ENCODE measurements at regions not wholly inside any gene's neighbourhood (a gene's known extent, or its start where the extent isn't known, plus 50 kb on each side); places are given as distances from the start of the nearest gene placed in this dataset.

DNA sequence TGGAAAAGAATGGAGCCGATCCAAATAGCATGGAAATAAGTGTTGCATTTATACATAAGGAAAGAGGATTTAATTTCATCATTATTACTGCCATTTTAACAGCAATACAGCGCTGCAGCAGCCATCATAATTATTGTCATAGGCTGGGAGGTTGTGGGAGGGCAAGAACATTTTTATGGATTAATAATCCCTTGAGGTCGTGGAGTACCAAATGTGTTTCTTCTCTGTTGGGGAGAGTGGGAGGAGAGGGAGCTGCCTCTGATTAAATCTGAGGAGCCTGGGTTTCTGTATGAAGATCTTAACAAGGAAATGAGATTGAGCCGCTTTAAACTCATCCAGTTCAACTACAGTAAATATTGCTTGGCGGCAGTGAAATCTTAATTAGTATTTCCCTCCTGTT, 805.9 kb downstream of the PCDH17 start:
- Histone ChIP-seq H2BK12ac (ENCODE audit: insufficient read length, low read depth, low read length) (no peak overlapping the region), H3K9me3 (ENCODE audit: control insufficient read depth, low read depth, low read length) (no peaks in the 10 kb centered on the region), H3K23me2 (ENCODE audit: insufficient read length, low read depth, low read length, poor library complexity, severe bottlenecking) (peaks cover 2% of the 10 kb centered on the region), H3K9ac (ENCODE audit: extremely low read depth, insufficient read length, low read length) (no peak overlapping the region), H3K27me3 (ENCODE audit: insufficient read depth, low read length) (no peaks in the 10 kb centered on the region), H2BK15ac (ENCODE audit: low read depth, low read length) (no peak overlapping the region), H2AK5ac (ENCODE audit: insufficient read length, low read length) (no peak overlapping the region), H3K79me2 (ENCODE audit: insufficient read depth, low read length) (no peaks in the 10 kb centered on the region), H3K18ac (ENCODE audit: insufficient read length, low read depth, low read length) (no peak overlapping the region), H4K5ac (ENCODE audit: insufficient read length, low read depth, low read length) (no peak overlapping the region), H3K79me1 (ENCODE audit: insufficient read depth, low read depth, low read length, poor library complexity, severe bottlenecking) (no peaks in the 10 kb centered on the region), H4K20me1 (ENCODE audit: control insufficient read depth, insufficient read depth, insufficient read length) (no peaks in the 10 kb centered on the region), H2BK120ac (ENCODE audit: low read depth, low read length, poor library complexity, severe bottlenecking) (no peak overlapping the region), H3K4me2 (ENCODE audit: insufficient read depth, insufficient read length, low read length) (no peak overlapping the region), H3K14ac (ENCODE audit: insufficient read depth, low read length) (no peak overlapping the region), H4K91ac (ENCODE audit: insufficient read length, low read depth, low read length) (no peak overlapping the region), H2BK20ac (ENCODE audit: low read depth, low read length, poor library complexity, severe bottlenecking) (no peak overlapping the region), H3K56ac (ENCODE audit: insufficient read length, low read depth, low read length) (no peak overlapping the region), H3K4ac (ENCODE audit: low read depth, low read length) (no peak overlapping the region), H4K8ac (replicated peaks; ENCODE audit: insufficient read length, low read depth, low read length) (no peak overlapping the region), H2BK5ac (ENCODE audit: insufficient read length, low read length) (no peak overlapping the region), H3K23ac (ENCODE audit: insufficient read length, low read depth, low read length) (no peak overlapping the region), H3K27ac (ENCODE audit: insufficient read length, low read depth, low read length) (no peak overlapping the region), H3K4me1 (ENCODE audit: insufficient read depth, low read length) (no peaks in the 10 kb centered on the region), H3T11ph (ENCODE audit: low read length) (no peak overlapping the region), H2AFZ (ENCODE audit: low read length) (no peak overlapping the region)
- Mint-ChIP-seq H3K9me3 (no peaks in the 10 kb centered on the region), H3K27me3 (ENCODE audit: low read depth) (no peaks in the 10 kb centered on the region), H3K4me3 (no peak overlapping the region), H3K36me3 (ENCODE audit: insufficient read depth in 1 of 3, low read depth in 3 of 3) (no peaks in the 10 kb centered on the region), H3K27ac (no peak overlapping the region; a peak in 1 of 7 replicates), H3K4me1 (no peaks in the 10 kb centered on the region)
- no peak for TF ChIP-seq CTCF (conservative IDR thresholded peaks at IDR 0.05)
- no CpG with 5 or more reads among the region's 5 CpGs for WGBS (ENCODE audit: extremely low coverage, insufficient read length, low lambda C conversion rate)
- DNase-seq, result no peak
